Heart left ventricle (tissue), 16 donors: ENCODE measurements at regions not wholly inside any gene's neighbourhood (a gene's known extent, or its start where the extent isn't known, plus 50 kb on each side); places are given as distances from the start of the nearest gene placed in this dataset.

ENCODE experiments used
- ATAC-seq, 4 donors: fragments of 200-7000 bp; cut with Tn5 transposase; one replicate each; pipeline ENCODE4 v1.9.1; 2020 to 2022; ENCODE audit warnings: moderate library complexity in 4 of 4, mild to moderate bottlenecking in 3 of 4, moderate number of reproducible peaks in 1 of 4
- DNase-seq, 5 donors: peaks; one replicate each; pipeline ENCODE4 v3.0.0-alpha.2; 2020
- H3K27ac ChIP-seq, 12 donors: fragments of 200-600 bp; sonication (generic) in 4 of 12; one replicate each; pipeline versions ENCODE4 v1.5.0 to v1.8.0; 2016 to 2022; ENCODE audit warnings: mild to moderate bottlenecking in 2 of 12
- H3K27me3 ChIP-seq, 9 donors: fragments of 200-600 bp; sonication (generic) in 2 of 9; one replicate each; pipeline versions ENCODE4 v1.5.1 to v1.8.0; 2016 to 2022; ENCODE audit warnings: mild to moderate bottlenecking in 3 of 9
- H3K36me3 ChIP-seq, 9 donors: fragments of 200-600 bp; sonication (generic) in 2 of 9; one replicate each; pipeline versions ENCODE4 v1.5.0 to v1.8.0; 2018 to 2022; ENCODE audit warnings: mild to moderate bottlenecking in 2 of 9
- H3K4me1 ChIP-seq, 12 donors: fragments of 200-600 bp; sonication (generic) in 4 of 12; one replicate each; pipeline versions ENCODE4 v1.5.0 to v1.8.0; 2016 to 2022; ENCODE audit warnings: mild to moderate bottlenecking in 3 of 12
- H3K4me3 ChIP-seq, 12 donors: fragments of 200-600 bp; sonication (generic) in 4 of 12; one replicate each; pipeline versions ENCODE4 v1.5.0 to v1.8.0; 2017 to 2022; ENCODE audit warnings: mild to moderate bottlenecking in 9 of 12, moderate library complexity in 4 of 12
- H3K9me3 ChIP-seq, 12 donors: fragments of 200-600 bp; sonication (generic) in 4 of 12; one replicate each; pipeline versions ENCODE4 v1.5.0 to v1.8.0; 2016 to 2022; ENCODE audit warnings: mild to moderate bottlenecking in 1 of 12
- POLR2A ChIP-seq, 2 donors: fragments of 450-650 bp; IDR thresholded peaks; one replicate each; pipeline ENCODE4 v1.6.1; 2017; ENCODE audit warnings: antibody characterized with exemption in 2 of 2, mild to moderate bottlenecking in 2 of 2, moderate library complexity in 2 of 2
- WGBS, 4 donors: extraction: QIAGEN DNeasy Blood & Tissue Kit in 2 of 4; methylation state at CpG; one replicate each; pipeline versions ENCODE4 v1.1.5 to v1.1.7; 2013 to 2018; 5-methylcytosine and 5-hydroxymethylcytosine counted together
- intact Hi-C, 10 donors: fragments of 100-400 bp; cut with DNase I; formaldehyde crosslinking; loops; one replicate each; pipeline versions ENCODE4 v1.11.1 to v1.14.2; 2022
- TF ChIP-seq, protein P1 (sequence below), 12 donors: fragments of 200-600 bp; sonication (generic) in 4 of 12; IDR thresholded peaks; one replicate each; pipeline versions ENCODE4 v1.5.0 to v1.8.0; 2018 to 2022; ENCODE audit warnings: antibody characterized with exemption in 12 of 12, mild to moderate bottlenecking in 5 of 12
- donor health status: ischemic (EF 13 %, LVEDD 7.1; RV severe dilation, severe dysfunction).
- donor health status: healthy with polysubstance abuse.
- donor health status: DM: no; HTN: yes; CAD: no.
- donor health status: DM: no; HTN: no; CAD: no.
- donor health status: ischemic (EF 25% LVEDD 6.9; RV normal size, moderate dysfunction).
- donor health status: ischemic (EF 25% LVEDD 5.7; RV mildly dilated, moderate dysfunction).
- donor health status: healthy.
- donor health status: DM: yes; HTN: yes; CAD: no.
- donor health status: ischemic (EF 35%, LVEDD 5.7; RV mildly dilated, moderate dysfunction).
- donor health status: nonischemic (EF 11% LVEDD 7.7; RV severe dilation, severe dysfunction).
- donor health status: DM: yes; HTN: yes; CAD: no.
- donor health status: PGD.
- donor health status: ischemic (EF 29% LVEDD 5.4; RV normal size, mild dysfunction).
- donor health status: nonischemic (EF 23%, LVEDD 6.1; RV moderate dilation, normal function).

DNA sequence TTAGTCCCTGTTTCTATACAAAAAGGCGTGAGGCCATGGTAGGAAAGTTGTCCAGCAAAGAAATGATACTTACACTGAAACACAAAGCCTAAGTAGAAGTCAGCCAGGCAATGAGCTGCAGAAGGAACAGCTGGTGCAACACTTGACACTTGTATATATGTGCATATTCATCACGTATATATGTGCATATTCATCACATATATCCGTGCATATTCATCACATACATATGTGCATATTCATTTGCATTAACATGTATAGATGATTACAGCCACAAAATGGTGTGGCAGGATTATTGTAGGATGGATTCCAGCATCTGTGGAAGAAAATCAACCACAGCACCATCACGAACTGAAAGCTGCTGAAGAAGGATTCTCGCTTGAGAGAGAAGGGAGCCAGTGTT lies 189.0 kb upstream of the RGS18 start:
- intact Hi-C loops = no loop called here
- H3K27me3 ChIP-seq = no peaks in the 10 kb centered on the region
- no peaks in the 10 kb centered on the region for H3K36me3 ChIP-seq
- no peak for DNase-seq
- no peak overlapping the region for H3K4me3 ChIP-seq
- no peak for ATAC-seq
- no peak overlapping the region for H3K27ac ChIP-seq
- no peaks in the 10 kb centered on the region for H3K9me3 ChIP-seq
- TF ChIP-seq POLR2A (IDR thresholded peaks at IDR 0.05) = no peak
- TF ChIP-seq, protein P1, sequence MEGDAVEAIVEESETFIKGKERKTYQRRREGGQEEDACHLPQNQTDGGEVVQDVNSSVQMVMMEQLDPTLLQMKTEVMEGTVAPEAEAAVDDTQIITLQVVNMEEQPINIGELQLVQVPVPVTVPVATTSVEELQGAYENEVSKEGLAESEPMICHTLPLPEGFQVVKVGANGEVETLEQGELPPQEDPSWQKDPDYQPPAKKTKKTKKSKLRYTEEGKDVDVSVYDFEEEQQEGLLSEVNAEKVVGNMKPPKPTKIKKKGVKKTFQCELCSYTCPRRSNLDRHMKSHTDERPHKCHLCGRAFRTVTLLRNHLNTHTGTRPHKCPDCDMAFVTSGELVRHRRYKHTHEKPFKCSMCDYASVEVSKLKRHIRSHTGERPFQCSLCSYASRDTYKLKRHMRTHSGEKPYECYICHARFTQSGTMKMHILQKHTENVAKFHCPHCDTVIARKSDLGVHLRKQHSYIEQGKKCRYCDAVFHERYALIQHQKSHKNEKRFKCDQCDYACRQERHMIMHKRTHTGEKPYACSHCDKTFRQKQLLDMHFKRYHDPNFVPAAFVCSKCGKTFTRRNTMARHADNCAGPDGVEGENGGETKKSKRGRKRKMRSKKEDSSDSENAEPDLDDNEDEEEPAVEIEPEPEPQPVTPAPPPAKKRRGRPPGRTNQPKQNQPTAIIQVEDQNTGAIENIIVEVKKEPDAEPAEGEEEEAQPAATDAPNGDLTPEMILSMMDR (IDR thresholded peaks at IDR 0.05) = no peak
- peaks cover 0 to 1% (median 0%) of the 10 kb centered on the region in 12 donors for H3K4me1 ChIP-seq
- WGBS, 4 donors = 85 to 87% (median 85%) methylated on average over 5 of the region's 5 CpGs

DNA sequence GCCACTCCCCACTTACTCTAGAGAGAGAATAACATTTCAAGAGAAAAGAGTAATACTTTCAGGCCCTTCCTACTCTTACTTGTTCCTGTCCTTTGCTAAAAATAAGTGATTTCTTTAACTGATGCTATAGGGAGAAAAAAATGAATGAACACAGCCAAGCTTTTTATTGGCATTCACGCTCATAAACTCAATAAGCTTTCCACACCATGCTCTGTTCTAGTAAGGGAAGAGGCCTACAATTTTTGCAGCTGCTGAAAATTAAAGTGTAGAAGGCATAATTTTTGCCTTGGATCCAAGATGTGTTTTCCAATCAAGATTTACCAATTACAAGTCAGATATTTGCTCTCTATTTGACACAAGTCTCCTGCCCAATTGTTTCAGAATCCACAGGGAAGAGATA lies 188.1 kb upstream of the RGS18 start:
- ATAC-seq (no peak), DNase-seq (no peak)
- intact Hi-C loops = no loop called here
- no peak overlapping the region for H3K27ac ChIP-seq
- no peaks in the 10 kb centered on the region for H3K36me3 ChIP-seq
- no peaks in the 10 kb centered on the region for H3K4me1 ChIP-seq
- no peaks in the 10 kb centered on the region for H3K27me3 ChIP-seq
- no peaks in the 10 kb centered on the region for H3K9me3 ChIP-seq
- H3K4me3 ChIP-seq = no peak overlapping the region
- 73 to 84% (median 75%) methylated on average over 1 of the region's 1 CpG for WGBS, 4 donors
- TF ChIP-seq, protein P1 (IDR thresholded peaks at IDR 0.05) = no peak
- TF ChIP-seq POLR2A (IDR thresholded peaks at IDR 0.05) = no peak

DNA sequence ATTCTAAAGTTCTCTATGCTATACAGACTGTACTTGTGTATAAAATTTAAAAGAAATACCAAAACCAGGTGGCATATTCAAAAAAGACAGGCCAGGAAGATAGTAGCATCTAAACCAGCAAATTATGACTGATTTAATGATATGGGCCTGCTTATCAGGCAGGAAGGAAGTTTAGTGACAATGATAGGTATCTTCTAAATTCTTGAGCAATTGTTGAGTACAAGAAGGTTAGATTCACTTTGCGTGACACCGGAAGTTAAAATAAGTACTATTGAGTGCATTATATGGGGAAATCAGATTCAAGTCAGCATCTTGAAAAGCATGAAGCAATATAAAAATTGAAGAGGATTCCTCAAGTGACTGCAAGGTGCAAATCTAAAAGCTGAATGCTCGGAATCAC lies 186.8 kb upstream of the RGS18 start:
- WGBS, 4 donors = 76 to 84% (median 80%) methylated on average over 3 of the region's 3 CpGs
- no peak for ATAC-seq
- no peaks in the 10 kb centered on the region for H3K4me1 ChIP-seq
- H3K36me3 ChIP-seq = no peaks in the 10 kb centered on the region
- no peak for TF ChIP-seq POLR2A (IDR thresholded peaks at IDR 0.05)
- TF ChIP-seq, protein P1 (IDR thresholded peaks at IDR 0.05) = no peak
- no peaks in the 10 kb centered on the region for H3K9me3 ChIP-seq
- no peak for DNase-seq
- H3K4me3 ChIP-seq = no peak overlapping the region
- intact Hi-C loops = no loop called here
- no peak overlapping the region for H3K27ac ChIP-seq
- no peaks in the 10 kb centered on the region for H3K27me3 ChIP-seq

DNA sequence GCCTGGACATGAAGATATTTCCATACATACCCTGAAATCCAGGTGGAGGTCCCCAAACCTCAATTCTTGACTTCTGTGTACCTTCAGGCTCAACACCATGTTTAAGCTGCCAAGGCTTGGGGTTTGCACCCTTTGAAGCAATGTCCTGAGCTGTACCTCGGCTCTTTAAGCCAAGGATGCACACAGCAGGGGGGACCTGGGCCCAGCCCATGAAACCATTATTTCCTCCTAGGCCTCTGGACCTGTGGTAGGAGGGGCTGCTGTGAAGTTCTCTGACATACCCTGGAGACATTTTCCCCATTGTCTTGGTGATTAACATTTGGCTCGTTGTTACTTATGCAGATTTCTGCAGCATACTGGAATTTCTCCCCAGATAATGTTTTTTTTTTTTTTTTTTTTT lies 184.3 kb upstream of the RGS18 start:
- no peaks in the 10 kb centered on the region for H3K36me3 ChIP-seq
- ATAC-seq (no peak), DNase-seq (no peak)
- intact Hi-C loops = no loop called here
- H3K27me3 ChIP-seq = no peaks in the 10 kb centered on the region
- no peak overlapping the region for H3K4me3 ChIP-seq
- 68 to 78% (median 73%) methylated on average over 2 of the region's 2 CpGs for WGBS, 4 donors
- TF ChIP-seq, protein P1 (IDR thresholded peaks at IDR 0.05) = no peak
- no peak for TF ChIP-seq POLR2A (IDR thresholded peaks at IDR 0.05)
- H3K9me3 ChIP-seq = no peaks in the 10 kb centered on the region
- no peak overlapping the region for H3K27ac ChIP-seq
- no peaks in the 10 kb centered on the region for H3K4me1 ChIP-seq
